AG10803 (cell line): ENCODE measurements at regions not wholly inside any gene's neighbourhood (a gene's known extent, or its start where the extent isn't known, plus 50 kb on each side); places are given as distances from the start of the nearest gene placed in this dataset.
A peak's percentile ranks its signal among the peaks of the same experiment; 100 is the strongest.

ENCODE experiments used
- DNase-seq: peaks from one replicate; pipeline ENCODE4 v3.0.0; 2010; ENCODE audit warnings: low read depth
- H3K4me3 ChIP-seq: 2 replicates; pipeline ENCODE4 v1.5.1; 2011; ENCODE audit warnings: mild to moderate bottlenecking, low read length, control low read depth
- CTCF ChIP-seq: conservative IDR thresholded peaks from 2 replicates; pipeline ENCODE4 v1.5.1; 2011; ENCODE audit warnings: mild to moderate bottlenecking, low read length, control low read depth, inconsistent platforms

- TF ChIP-seq CTCF, result no peak
These were observed 198.1 kb upstream of the FBXO11 start for GRCh38 chr2:48104418-48104817.

GRCh38 chr2:48105848-48106247 is 199.6 kb upstream of the FBXO11 start:
- no peak for DNase-seq
- H3K4me3 ChIP-seq, result no peak overlapping the region
- TF ChIP-seq CTCF, result no peak

More at GRCh38 chr2:48104418-48104817, 198.1 kb upstream of the FBXO11 start:
- DNase-seq, result no peak
- H3K4me3 ChIP-seq, result no peak overlapping the region

- peak; percentile 35 for TF ChIP-seq CTCF
- no peak overlapping the region for H3K4me3 ChIP-seq
- DNase-seq, result peak; percentile 66
These were observed 201.1 kb upstream of the FBXO11 start for GRCh38 chr2:48107326-48107925.

GRCh38 chr2:48108455-48108854 is 202.2 kb upstream of the FBXO11 start:
- no peak overlapping the region for H3K4me3 ChIP-seq

GRCh38 chr2:48109491-48110204 is 203.3 kb upstream of the FBXO11 start:
- no peak overlapping the region for H3K4me3 ChIP-seq
- no peak for DNase-seq
- no peak for TF ChIP-seq CTCF

More at GRCh38 chr2:48108455-48108854, 202.2 kb upstream of the FBXO11 start:
- no peak for DNase-seq
- no peak for TF ChIP-seq CTCF

GRCh38 chr2:48110492-48110891 is 204.0 kb upstream of the FOXN2 start:
- DNase-seq, result no peak
- no peak for TF ChIP-seq CTCF
- H3K4me3 ChIP-seq, result no peak overlapping the region
